Hepatocyte (in vitro differentiated cells): ENCODE measurements at regions not wholly inside any gene's neighbourhood (a gene's known extent, or its start where the extent isn't known, plus 50 kb on each side); places are given as distances from the start of the nearest gene placed in this dataset.

ENCODE experiments used
- DNase-seq: peaks from one replicate; pipeline ENCODE4 v3.0.0-alpha.2; 2016; ENCODE audit warnings: low spot score
- H2AFZ ChIP-seq: fragments of 200-600 bp; sonication (generic); 2 replicates; pipeline ENCODE4 v1.6.0; 2016; ENCODE audit warnings: antibody characterized with exemption, mild to moderate bottlenecking
- H3K27ac ChIP-seq: fragments of 200-600 bp; sonication (generic); 2 replicates; pipeline ENCODE4 v1.5.1; 2016; ENCODE audit warnings: mild to moderate bottlenecking
- H3K27me3 ChIP-seq: fragments of 200-600 bp; sonication (generic); 2 replicates; pipeline ENCODE4 v1.6.1; 2016
- H3K36me3 ChIP-seq: fragments of 200-600 bp; sonication (generic); replicated peaks from 2 replicates; pipeline ENCODE4 v1.5.1; 2016; ENCODE audit warnings: low read depth; ENCODE audit not compliant: insufficient read depth
- H3K4me1 ChIP-seq: fragments of 200-600 bp; sonication (generic); 2 replicates; pipeline ENCODE4 v1.5.1; 2016; ENCODE audit warnings: mild to moderate bottlenecking, moderate library complexity; ENCODE audit not compliant: insufficient read depth
- H3K4me2 ChIP-seq: fragments of 200-600 bp; sonication (generic); 2 replicates; pipeline ENCODE4 v1.6.0; 2016
- H3K4me3 ChIP-seq: fragments of 200-600 bp; sonication (generic); 2 replicates; pipeline ENCODE4 v1.5.1; 2016; ENCODE audit warnings: mild to moderate bottlenecking
- H3K79me2 ChIP-seq: fragments of 200-600 bp; sonication (generic); 2 replicates; pipeline ENCODE4 v1.6.0; 2017; ENCODE audit warnings: mild to moderate bottlenecking
- H3K9me2 ChIP-seq: fragments of 200-600 bp; sonication (generic); replicated peaks from 2 replicates; pipeline ENCODE4 v1.6.0; 2017; ENCODE audit warnings: mild to moderate bottlenecking; ENCODE audit not compliant: insufficient read depth
- H3K9me3 ChIP-seq: fragments of 200-600 bp; sonication (generic); 2 replicates; pipeline ENCODE4 v1.5.1; 2016; ENCODE audit warnings: low read depth, mild to moderate bottlenecking
- H4K20me1 ChIP-seq: fragments of 200-600 bp; sonication (generic); 2 replicates; pipeline ENCODE4 v1.6.0; 2016; ENCODE audit warnings: mild to moderate bottlenecking; ENCODE audit not compliant: insufficient read depth, poor library complexity, severe bottlenecking
- EZH2 ChIP-seq: fragments of 200-600 bp; sonication (generic); IDR thresholded peaks from 2 replicates; pipeline ENCODE4 v1.6.1; 2016; ENCODE audit warnings: antibody characterized with exemption, mild to moderate bottlenecking, borderline replicate concordance
- EZH2phosphoT487 ChIP-seq: fragments of 200-600 bp; sonication (generic); IDR thresholded peaks from one replicate; pipeline ENCODE4 v1.6.1; 2018; ENCODE audit warnings: antibody characterized with exemption, mild to moderate bottlenecking, low read depth, moderate library complexity; ENCODE audit not compliant: unreplicated experiment, severe bottlenecking
- WGBS: methylation state at CpG from one replicate; pipeline ENCODE4 v1.1.6; 2016; ENCODE audit warnings: low lambda C conversion rate; ENCODE audit errors: missing lambda C conversion rate; 5-methylcytosine and 5-hydroxymethylcytosine counted together
- TF ChIP-seq, protein P1 (sequence below): fragments of 200-600 bp; sonication (generic); IDR thresholded peaks from 2 replicates; pipeline ENCODE4 v1.5.1; 2016; ENCODE audit warnings: antibody characterized with exemption, mild to moderate bottlenecking; ENCODE audit not compliant: poor library complexity

DNA sequence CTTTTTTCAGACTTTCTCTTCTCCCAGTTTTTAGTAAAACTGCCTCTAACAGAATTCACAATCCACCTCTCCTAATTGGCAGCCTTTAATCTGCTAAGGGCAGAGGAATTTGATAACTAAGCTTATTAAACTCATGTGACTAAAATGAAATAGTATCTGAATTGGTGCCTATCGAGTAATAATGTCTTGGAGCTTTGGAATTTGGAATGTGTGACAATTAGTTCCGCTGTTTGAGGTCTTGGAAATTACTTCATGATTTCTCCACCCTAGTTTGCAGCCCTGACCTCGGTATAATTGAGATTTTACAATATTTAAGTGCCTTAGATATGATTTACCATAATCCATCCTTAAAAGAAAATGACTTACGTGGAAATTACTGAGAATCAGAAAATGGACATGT, 190.4 kb upstream of the NEBL start:
- Histone ChIP-seq H3K9me3 (no peaks in the 10 kb centered on the region), H3K4me1 (no peaks in the 10 kb centered on the region), H3K27ac (no peak overlapping the region), H2AFZ (no peak overlapping the region), H3K4me2 (no peak overlapping the region), H3K27me3 (no peaks in the 10 kb centered on the region), H3K79me2 (no peaks in the 10 kb centered on the region), H3K36me3 (no peaks in the 10 kb centered on the region), H3K9me2 (no peaks in the 10 kb centered on the region), H3K4me3 (no peak overlapping the region), H4K20me1 (no peaks in the 10 kb centered on the region)
- TF ChIP-seq, protein P1, sequence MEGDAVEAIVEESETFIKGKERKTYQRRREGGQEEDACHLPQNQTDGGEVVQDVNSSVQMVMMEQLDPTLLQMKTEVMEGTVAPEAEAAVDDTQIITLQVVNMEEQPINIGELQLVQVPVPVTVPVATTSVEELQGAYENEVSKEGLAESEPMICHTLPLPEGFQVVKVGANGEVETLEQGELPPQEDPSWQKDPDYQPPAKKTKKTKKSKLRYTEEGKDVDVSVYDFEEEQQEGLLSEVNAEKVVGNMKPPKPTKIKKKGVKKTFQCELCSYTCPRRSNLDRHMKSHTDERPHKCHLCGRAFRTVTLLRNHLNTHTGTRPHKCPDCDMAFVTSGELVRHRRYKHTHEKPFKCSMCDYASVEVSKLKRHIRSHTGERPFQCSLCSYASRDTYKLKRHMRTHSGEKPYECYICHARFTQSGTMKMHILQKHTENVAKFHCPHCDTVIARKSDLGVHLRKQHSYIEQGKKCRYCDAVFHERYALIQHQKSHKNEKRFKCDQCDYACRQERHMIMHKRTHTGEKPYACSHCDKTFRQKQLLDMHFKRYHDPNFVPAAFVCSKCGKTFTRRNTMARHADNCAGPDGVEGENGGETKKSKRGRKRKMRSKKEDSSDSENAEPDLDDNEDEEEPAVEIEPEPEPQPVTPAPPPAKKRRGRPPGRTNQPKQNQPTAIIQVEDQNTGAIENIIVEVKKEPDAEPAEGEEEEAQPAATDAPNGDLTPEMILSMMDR: no peak
- TF ChIP-seq EZH2 (no peak), EZH2phosphoT487 (no peak)
- WGBS: 87% methylated on average over 4 of the region's 4 CpGs
- DNase-seq: no peak

DNA sequence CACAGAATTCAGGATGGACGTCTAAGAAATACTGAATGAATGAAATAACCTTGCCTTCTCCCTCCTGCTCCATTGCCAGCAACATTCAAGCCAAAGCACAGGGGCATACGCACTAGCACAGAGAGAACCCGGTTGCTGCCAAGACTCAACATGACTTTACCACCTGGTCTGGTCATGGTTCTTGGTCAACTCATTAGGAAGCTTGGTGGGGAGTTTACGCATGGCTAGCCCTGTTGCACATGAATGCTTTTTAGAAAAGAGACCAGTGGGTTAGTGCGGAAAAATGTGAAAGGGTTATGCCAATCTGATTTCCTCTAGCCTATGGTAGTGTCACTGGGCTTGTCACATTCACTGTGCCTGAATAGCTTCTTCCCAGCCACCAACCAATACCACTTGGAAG, 187.6 kb upstream of the NEBL start:
- no peaks in the 10 kb centered on the region for H3K27me3 ChIP-seq
- 95% methylated on average over 5 of the region's 5 CpGs for WGBS
- H4K20me1 ChIP-seq: no peaks in the 10 kb centered on the region
- TF ChIP-seq, protein P1: no peak
- no peaks in the 10 kb centered on the region for H3K36me3 ChIP-seq
- no peaks in the 10 kb centered on the region for H3K9me2 ChIP-seq
- H3K27ac ChIP-seq: no peak overlapping the region
- H3K4me2 ChIP-seq: no peak overlapping the region
- H2AFZ ChIP-seq: no peak overlapping the region
- H3K9me3 ChIP-seq: no peaks in the 10 kb centered on the region
- no peak for DNase-seq
- H3K4me1 ChIP-seq: no peaks in the 10 kb centered on the region
- H3K79me2 ChIP-seq: no peaks in the 10 kb centered on the region
- no peak overlapping the region for H3K4me3 ChIP-seq

DNA sequence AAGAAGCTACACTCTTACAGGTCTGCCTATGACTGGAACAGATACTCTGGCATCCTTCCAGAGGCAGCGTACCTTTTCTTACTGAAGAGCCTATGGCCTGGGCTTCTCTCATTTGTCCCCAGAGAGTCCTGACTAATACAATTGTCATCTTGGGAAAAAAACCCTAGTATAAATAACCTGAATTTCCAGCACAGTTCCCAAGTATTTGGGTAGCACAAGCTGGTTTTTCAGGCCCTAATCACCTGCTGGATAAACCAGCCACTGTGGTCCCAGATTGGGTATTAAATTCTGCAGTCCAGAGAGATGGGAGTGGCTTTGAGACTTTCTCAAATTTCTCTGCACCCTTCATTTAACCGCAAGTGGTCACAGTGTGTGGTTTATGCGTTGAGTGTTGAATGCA, 186.8 kb upstream of the NEBL start:
- Histone ChIP-seq H3K4me3 (no peak overlapping the region), H3K27ac (no peak overlapping the region), H3K9me2 (no peaks in the 10 kb centered on the region), H3K4me2 (no peak overlapping the region), H4K20me1 (no peaks in the 10 kb centered on the region), H3K27me3 (no peaks in the 10 kb centered on the region), H3K9me3 (no peaks in the 10 kb centered on the region), H2AFZ (no peak overlapping the region), H3K4me1 (no peaks in the 10 kb centered on the region), H3K79me2 (no peaks in the 10 kb centered on the region), H3K36me3 (no peaks in the 10 kb centered on the region)
- TF ChIP-seq EZH2: no peak
- TF ChIP-seq, protein P1: no peak
- TF ChIP-seq EZH2phosphoT487: no peak
- 77% methylated on average over 3 of the region's 3 CpGs for WGBS
- no peak for DNase-seq

DNA sequence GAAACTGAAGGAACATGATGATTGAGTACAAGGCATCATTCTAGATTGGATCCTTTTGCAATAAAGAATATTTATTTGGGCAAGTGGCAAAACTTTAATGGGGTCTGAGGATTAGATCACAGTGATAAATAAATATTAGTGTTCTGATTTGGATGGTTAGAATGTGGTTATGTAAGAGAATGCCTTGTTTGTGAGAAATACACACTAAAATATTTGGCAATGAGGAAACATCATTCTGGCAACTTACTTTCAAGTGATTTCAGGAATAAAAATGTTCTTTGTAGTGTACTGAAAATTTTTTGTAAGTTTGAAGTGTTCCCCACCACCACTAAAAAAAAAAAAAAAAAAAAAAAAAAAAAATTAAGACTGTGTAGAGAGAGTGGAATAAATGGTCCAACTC, 185.1 kb upstream of the NEBL start:
- Histone ChIP-seq H3K79me2 (no peaks in the 10 kb centered on the region), H3K4me2 (no peak overlapping the region), H3K4me3 (no peak overlapping the region), H3K4me1 (no peaks in the 10 kb centered on the region), H3K9me2 (no peaks in the 10 kb centered on the region), H3K36me3 (no peaks in the 10 kb centered on the region), H4K20me1 (no peaks in the 10 kb centered on the region), H3K9me3 (no peaks in the 10 kb centered on the region), H3K27me3 (no peaks in the 10 kb centered on the region), H3K27ac (no peak overlapping the region), H2AFZ (no peak overlapping the region)
- no peak for TF ChIP-seq EZH2phosphoT487
- no peak for TF ChIP-seq EZH2
- TF ChIP-seq, protein P1: no peak
- no peak for DNase-seq
